B cell (primary cell): ENCODE measurements at regions not wholly inside any gene's neighbourhood (a gene's known extent, or its start where the extent isn't known, plus 50 kb on each side); places are given as distances from the start of the nearest gene placed in this dataset.

ENCODE experiments used
- CTCF ChIP-seq: fragments of 200-600 bp; IDR thresholded peaks from one replicate; pipeline ENCODE4 v1.8.0; 2022; ENCODE audit warnings: antibody characterized with exemption, mild to moderate bottlenecking
- EZH2 ChIP-seq: IDR thresholded peaks from 2 replicates; pipeline ENCODE4 v1.6.1; 2012; ENCODE audit warnings: borderline replicate concordance, low read depth, mild to moderate bottlenecking, moderate library complexity, low read length; ENCODE audit not compliant: insufficient read depth, poor library complexity, severe bottlenecking

DNA sequence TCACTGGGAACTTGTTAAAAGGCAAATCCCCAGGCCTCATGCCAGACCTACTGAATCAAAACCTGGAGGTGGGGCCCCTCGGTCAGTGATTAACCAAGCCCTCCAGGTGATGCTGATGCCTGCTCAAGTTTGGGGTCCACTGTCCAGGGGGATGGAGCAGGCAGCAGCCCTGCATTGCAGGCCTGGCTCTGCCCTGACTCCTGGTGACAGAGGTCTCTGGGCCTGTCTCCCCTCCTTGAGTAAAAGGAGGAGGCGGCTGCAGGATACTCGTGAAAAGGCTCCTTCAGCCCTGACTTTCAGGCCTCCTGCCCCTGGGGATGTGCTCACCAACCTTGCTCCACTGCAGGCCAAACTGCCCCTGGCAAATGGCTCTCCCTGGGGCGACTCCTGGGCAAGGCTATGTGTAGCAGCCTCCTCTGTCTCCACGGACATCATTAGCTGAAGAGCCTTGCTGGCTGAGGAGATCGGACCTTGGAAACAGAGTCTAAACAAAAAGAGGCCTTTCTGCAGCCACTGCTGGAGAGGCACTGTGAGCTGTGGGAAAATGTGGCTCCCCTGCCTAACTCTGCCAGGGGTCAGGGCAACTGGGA, 134.8 kb upstream of the ALDH1B1 start:
- TF ChIP-seq CTCF = no peak
- no peak for TF ChIP-seq EZH2
